Osteoblast (primary cell): ENCODE measurements at regions not wholly inside any gene's neighbourhood (a gene's known extent, or its start where the extent isn't known, plus 50 kb on each side); places are given as distances from the start of the nearest gene placed in this dataset.

ENCODE experiments used
- DNase-seq: peaks from one replicate; pipeline ENCODE4 v3.0.0; 2011; ENCODE audit warnings: low spot score, mixed read lengths; ENCODE audit not compliant: insufficient read length; ENCODE audit errors: missing footprints
- H2AFZ ChIP-seq: 2 replicates; pipeline ENCODE4 v1.6.0; 2011; ENCODE audit warnings: mild to moderate bottlenecking, low read length
- H3K27ac ChIP-seq: 2 replicates; pipeline ENCODE4 v1.5.1; 2011; ENCODE audit warnings: mild to moderate bottlenecking, low read depth, low read length, moderate library complexity
- H3K27me3 ChIP-seq: 2 replicates; pipeline ENCODE4 v1.6.0; 2012; ENCODE audit warnings: mild to moderate bottlenecking, control low read depth, inconsistent platforms, low read length, moderate library complexity; ENCODE audit not compliant: insufficient read depth
- H3K36me3 ChIP-seq: 2 replicates; pipeline ENCODE4 v1.5.1; 2011; ENCODE audit warnings: mild to moderate bottlenecking, low read length, control low read depth, moderate library complexity; ENCODE audit not compliant: insufficient read depth
- H3K4me1 ChIP-seq: 2 replicates; pipeline ENCODE4 v1.5.1; 2011; ENCODE audit warnings: mild to moderate bottlenecking, low read length, control low read depth, moderate library complexity; ENCODE audit not compliant: insufficient read depth
- H3K4me2 ChIP-seq: 2 replicates; pipeline ENCODE4 v1.6.0; 2011; ENCODE audit warnings: mild to moderate bottlenecking, low read length; ENCODE audit not compliant: insufficient read depth
- H3K4me3 ChIP-seq: fragments of 200-600 bp; sonication (generic); 3 replicates; pipeline ENCODE4 v1.5.1; 2012; ENCODE audit warnings: mild to moderate bottlenecking, low read length, inconsistent platforms; ENCODE audit not compliant: insufficient read depth
- H3K79me2 ChIP-seq: 2 replicates; pipeline ENCODE4 v1.6.0; 2012; ENCODE audit warnings: mild to moderate bottlenecking, low read length, control low read depth, inconsistent platforms; ENCODE audit not compliant: insufficient read depth
- H3K9me3 ChIP-seq: 2 replicates; pipeline ENCODE4 v1.5.1; 2011; ENCODE audit warnings: low read depth, low read length, control low read depth
- H4K20me1 ChIP-seq: 2 replicates; pipeline ENCODE4 v1.6.0; 2012; ENCODE audit warnings: mild to moderate bottlenecking, low read length, control low read depth; ENCODE audit not compliant: insufficient read depth
- CTCF ChIP-seq: IDR thresholded peaks from 2 replicates; pipeline ENCODE4 v1.5.1; 2011; ENCODE audit warnings: mild to moderate bottlenecking, low read depth, low read length, moderate library complexity; ENCODE audit errors: extremely low read depth

GRCh38 chr7:136194878-136195277 lies 217.7 kb upstream of the MTPN start:
- DNase-seq = no peak
- Histone ChIP-seq H4K20me1 (no peaks in the 10 kb centered on the region), H3K79me2 (no peaks in the 10 kb centered on the region), H3K4me2 (no peak overlapping the region), H3K36me3 (no peaks in the 10 kb centered on the region), H3K9me3 (peaks cover 2% of the 10 kb centered on the region), H2AFZ (no peak overlapping the region), H3K4me3 (no peak overlapping the region), H3K27me3 (no peaks in the 10 kb centered on the region), H3K4me1 (no peaks in the 10 kb centered on the region), H3K27ac (no peak overlapping the region)
- TF ChIP-seq CTCF = no peak

GRCh38 chr7:136193940-136194339 lies 216.8 kb upstream of the MTPN start:
- Histone ChIP-seq H3K4me3 (no peak overlapping the region), H3K9me3 (peaks cover 2% of the 10 kb centered on the region), H2AFZ (no peak overlapping the region), H3K4me2 (no peak overlapping the region), H3K4me1 (no peaks in the 10 kb centered on the region), H3K36me3 (no peaks in the 10 kb centered on the region), H3K79me2 (no peaks in the 10 kb centered on the region), H3K27me3 (no peaks in the 10 kb centered on the region), H4K20me1 (no peaks in the 10 kb centered on the region), H3K27ac (no peak overlapping the region)
- TF ChIP-seq CTCF = no peak
- no peak for DNase-seq

- Histone ChIP-seq H3K27ac (no peak overlapping the region), H3K4me3 (no peak overlapping the region), H3K79me2 (no peaks in the 10 kb centered on the region), H3K36me3 (no peaks in the 10 kb centered on the region), H3K27me3 (no peaks in the 10 kb centered on the region), H2AFZ (no peak overlapping the region), H3K4me2 (no peak overlapping the region), H4K20me1 (no peaks in the 10 kb centered on the region), H3K4me1 (no peaks in the 10 kb centered on the region), H3K9me3 (no peaks in the 10 kb centered on the region)
- no peak for DNase-seq
- TF ChIP-seq CTCF = no peak
These were observed 212.4 kb upstream of the MTPN start for GRCh38 chr7:136189506-136189998.

- no peak for TF ChIP-seq CTCF
- Histone ChIP-seq H3K4me1 (no peaks in the 10 kb centered on the region), H3K79me2 (no peaks in the 10 kb centered on the region), H3K36me3 (no peaks in the 10 kb centered on the region), H3K27ac (no peak overlapping the region), H3K27me3 (no peaks in the 10 kb centered on the region), H4K20me1 (no peaks in the 10 kb centered on the region), H3K9me3 (no peaks in the 10 kb centered on the region), H2AFZ (no peak overlapping the region), H3K4me2 (no peak overlapping the region), H3K4me3 (no peak overlapping the region)
- DNase-seq = no peak
These were observed 209.1 kb upstream of the MTPN start for GRCh38 chr7:136186281-136186680.
